CD14-positive monocyte (primary cell): ENCODE measurements at regions not wholly inside any gene's neighbourhood (a gene's known extent, or its start where the extent isn't known, plus 50 kb on each side); places are given as distances from the start of the nearest gene placed in this dataset.

Source experiments
- DNase-seq, 3 donors: peaks; one replicate each; pipeline ENCODE4 v3.0.0-alpha.2; 2011 to 2022
- H2AFZ ChIP-seq: 2 replicates; pipeline ENCODE4 v1.6.0; 2012; ENCODE audit warnings: mild to moderate bottlenecking, low read depth, low read length, inconsistent platforms; ENCODE audit not compliant: insufficient read depth, poor library complexity, severe bottlenecking
- H3K27ac ChIP-seq, 2 donors: 1 replicate in 1 of 2; 2 replicates in 1 of 2; pipeline ENCODE4 v1.5.1; 2012 to 2013; ENCODE audit warnings: low read length in 2 of 2, control low read depth in 1 of 2, inconsistent platforms in 1 of 2, low read depth in 1 of 2, mild to moderate bottlenecking in 1 of 2
- H3K27me3 ChIP-seq, 2 donors: one replicate each; pipeline versions ENCODE4 v1.6.0 to v1.6.1; 2011 to 2013; ENCODE audit warnings: low read length in 2 of 2; ENCODE audit not compliant: control insufficient read depth in 2 of 2, insufficient read depth in 2 of 2
- H3K36me3 ChIP-seq, 2 donors: replicated peaks in 1 of 2; 1 replicate in 1 of 2; 2 replicates in 1 of 2; pipeline versions ENCODE4 v1.5.1 to v1.6.1; 2012 to 2013; ENCODE audit warnings: low read length in 2 of 2, control low read depth in 1 of 2, inconsistent platforms in 1 of 2, mild to moderate bottlenecking in 1 of 2; ENCODE audit not compliant: insufficient read depth in 2 of 2, control insufficient read depth in 1 of 2
- H3K4me1 ChIP-seq, 2 donors: 1 replicate in 1 of 2; 2 replicates in 1 of 2; pipeline versions ENCODE4 v1.5.1 to v1.6.1; 2012 to 2013; ENCODE audit warnings: low read length in 2 of 2, control low read depth in 1 of 2, inconsistent platforms in 1 of 2, mild to moderate bottlenecking in 1 of 2, moderate library complexity in 1 of 2; ENCODE audit not compliant: insufficient read depth in 2 of 2, control insufficient read depth in 1 of 2
- H3K4me2 ChIP-seq: replicated peaks from 2 replicates; pipeline ENCODE3; 2012; ENCODE audit warnings: low read length, moderate library complexity, mild to moderate bottlenecking; ENCODE audit not compliant: poor library complexity, severe bottlenecking; ENCODE audit errors: extremely low read depth
- H3K4me3 ChIP-seq, 3 experiments: fragments of 200-600 bp in 1 of 3; sonication (generic) in 1 of 3; replicated peaks in 1 of 3; 1 replicate in 2 of 3; 2 replicates in 1 of 3; pipeline ENCODE4 v1.5.1; 2011 to 2013; ENCODE audit warnings: low read length in 3 of 3, mild to moderate bottlenecking in 3 of 3, control low read depth in 2 of 3, low read depth in 2 of 3, inconsistent platforms in 1 of 3, moderate library complexity in 1 of 3
- H3K79me2 ChIP-seq: 2 replicates; pipeline ENCODE4 v1.6.0; 2012; ENCODE audit warnings: mild to moderate bottlenecking, control low read depth, inconsistent platforms, low read length, moderate library complexity; ENCODE audit not compliant: insufficient read depth
- H3K9ac ChIP-seq: 2 replicates; pipeline ENCODE4 v1.6.0; 2017; ENCODE audit warnings: low read length, mild to moderate bottlenecking; ENCODE audit not compliant: insufficient read depth, poor library complexity, severe bottlenecking
- H3K9me3 ChIP-seq, 2 donors: replicated peaks in 1 of 2; 1 replicate in 1 of 2; 2 replicates in 1 of 2; pipeline versions ENCODE4 v1.5.1 to v1.6.1; 2012 to 2013; ENCODE audit warnings: low read length in 2 of 2, control low read depth in 1 of 2; ENCODE audit not compliant: control insufficient read depth in 1 of 2, insufficient read depth in 1 of 2
- H4K20me1 ChIP-seq: 2 replicates; pipeline ENCODE4 v1.6.0; 2012; ENCODE audit warnings: mild to moderate bottlenecking, low read length, control low read depth, moderate library complexity; ENCODE audit not compliant: insufficient read depth
- H3K27ac Mint-ChIP-seq, 7 donors: one replicate each; pipeline ENCODE4 v1.8.0; 2020; ENCODE audit warnings: mild to moderate bottlenecking in 7 of 7, mixed read lengths in 7 of 7, moderate library complexity in 6 of 7, inconsistent platforms in 2 of 7
- H3K27me3 Mint-ChIP-seq, 3 donors: one replicate each; pipeline ENCODE4 v1.8.0; 2021 to 2022; ENCODE audit warnings: low read depth in 3 of 3, mild to moderate bottlenecking in 3 of 3, mixed read lengths in 3 of 3, moderate library complexity in 3 of 3, inconsistent platforms in 1 of 3
- H3K36me3 Mint-ChIP-seq, 2 donors: one replicate each; pipeline ENCODE4 v1.8.0; 2020; ENCODE audit warnings: mixed read lengths in 2 of 2, inconsistent platforms in 1 of 2, mild to moderate bottlenecking in 1 of 2
- H3K4me1 Mint-ChIP-seq: one replicate; pipeline ENCODE4 v1.8.0; 2020; ENCODE audit warnings: mild to moderate bottlenecking, mixed read lengths
- H3K4me3 Mint-ChIP-seq, 2 donors: one replicate each; pipeline ENCODE4 v1.8.0; 2020; ENCODE audit warnings: mild to moderate bottlenecking in 2 of 2, mixed read lengths in 2 of 2, moderate library complexity in 1 of 2
- H3K9me3 Mint-ChIP-seq, 7 donors: one replicate each; pipeline ENCODE4 v1.8.0; 2020 to 2022; ENCODE audit warnings: mixed read lengths in 7 of 7, mild to moderate bottlenecking in 6 of 7, moderate library complexity in 6 of 7, inconsistent platforms in 2 of 7
- WGBS: methylation state at CpG from one replicate; pipeline ENCODE4 v1.1.5; 2013; ENCODE audit warnings: missing lambda C conversion rate; ENCODE audit not compliant: insufficient coverage; 5-methylcytosine and 5-hydroxymethylcytosine counted together
- intact Hi-C, 2 donors: fragments of 100-400 bp; cut with micrococcal nuclease; formaldehyde crosslinking; loops; one replicate each; pipeline versions ENCODE4 v1.15.0 to v1.15.1; 2023
- TF ChIP-seq, protein P1 (sequence below): fragments of 200-600 bp; IDR thresholded peaks from one replicate; pipeline ENCODE4 v1.8.0; 2022; ENCODE audit warnings: antibody characterized with exemption, mild to moderate bottlenecking

DNA sequence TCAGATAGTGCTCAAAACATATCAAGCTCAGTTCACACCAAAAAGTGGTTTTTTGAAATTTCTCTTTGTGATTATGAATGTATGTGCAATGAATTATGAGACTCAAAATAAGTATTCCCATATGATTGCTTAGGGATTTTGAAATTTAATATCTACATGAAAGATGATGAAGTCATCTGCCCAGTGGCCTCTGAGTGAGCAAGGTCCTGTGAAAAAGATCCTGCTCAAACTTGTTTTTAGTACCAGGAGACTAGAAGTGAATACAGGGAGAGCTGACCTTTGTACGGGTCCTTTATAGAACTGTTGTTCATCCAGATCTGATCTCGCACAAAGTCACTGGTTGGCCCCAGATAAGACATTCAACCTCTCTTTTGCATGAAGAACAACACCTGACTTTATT, 151.9 kb upstream of the MAF start:
- Histone ChIP-seq H3K27me3 (no peaks in the 10 kb centered on the region), H3K4me2 (no peak overlapping the region), H3K4me1 (no peaks in the 10 kb centered on the region), H2AFZ (no peak overlapping the region), H3K36me3 (no peaks in the 10 kb centered on the region), H3K27ac (no peak overlapping the region), H3K9me3 (peaks cover 0 to 4% of the 10 kb centered on the region in 2 donors), H4K20me1 (no peaks in the 10 kb centered on the region), H3K4me3 (no peak overlapping the region), H3K9ac (no peak overlapping the region), H3K79me2 (no peaks in the 10 kb centered on the region)
- TF ChIP-seq, protein P1, sequence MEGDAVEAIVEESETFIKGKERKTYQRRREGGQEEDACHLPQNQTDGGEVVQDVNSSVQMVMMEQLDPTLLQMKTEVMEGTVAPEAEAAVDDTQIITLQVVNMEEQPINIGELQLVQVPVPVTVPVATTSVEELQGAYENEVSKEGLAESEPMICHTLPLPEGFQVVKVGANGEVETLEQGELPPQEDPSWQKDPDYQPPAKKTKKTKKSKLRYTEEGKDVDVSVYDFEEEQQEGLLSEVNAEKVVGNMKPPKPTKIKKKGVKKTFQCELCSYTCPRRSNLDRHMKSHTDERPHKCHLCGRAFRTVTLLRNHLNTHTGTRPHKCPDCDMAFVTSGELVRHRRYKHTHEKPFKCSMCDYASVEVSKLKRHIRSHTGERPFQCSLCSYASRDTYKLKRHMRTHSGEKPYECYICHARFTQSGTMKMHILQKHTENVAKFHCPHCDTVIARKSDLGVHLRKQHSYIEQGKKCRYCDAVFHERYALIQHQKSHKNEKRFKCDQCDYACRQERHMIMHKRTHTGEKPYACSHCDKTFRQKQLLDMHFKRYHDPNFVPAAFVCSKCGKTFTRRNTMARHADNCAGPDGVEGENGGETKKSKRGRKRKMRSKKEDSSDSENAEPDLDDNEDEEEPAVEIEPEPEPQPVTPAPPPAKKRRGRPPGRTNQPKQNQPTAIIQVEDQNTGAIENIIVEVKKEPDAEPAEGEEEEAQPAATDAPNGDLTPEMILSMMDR = no peak
- no peaks in the 10 kb centered on the region for H3K36me3 Mint-ChIP-seq
- H3K9me3 Mint-ChIP-seq = peaks cover 0 to 9% (median 4%) of the 10 kb centered on the region in 7 donors
- intact Hi-C loops = no loop called here
- no peak overlapping the region for H3K27ac Mint-ChIP-seq
- no peak for DNase-seq
- WGBS = no CpG with 5 or more reads among the region's 2 CpGs
- H3K4me1 Mint-ChIP-seq = no peaks in the 10 kb centered on the region
- no peak overlapping the region for H3K4me3 Mint-ChIP-seq
- H3K27me3 Mint-ChIP-seq = peaks cover 0 to 4% (median 0%) of the 10 kb centered on the region in 3 donors

DNA sequence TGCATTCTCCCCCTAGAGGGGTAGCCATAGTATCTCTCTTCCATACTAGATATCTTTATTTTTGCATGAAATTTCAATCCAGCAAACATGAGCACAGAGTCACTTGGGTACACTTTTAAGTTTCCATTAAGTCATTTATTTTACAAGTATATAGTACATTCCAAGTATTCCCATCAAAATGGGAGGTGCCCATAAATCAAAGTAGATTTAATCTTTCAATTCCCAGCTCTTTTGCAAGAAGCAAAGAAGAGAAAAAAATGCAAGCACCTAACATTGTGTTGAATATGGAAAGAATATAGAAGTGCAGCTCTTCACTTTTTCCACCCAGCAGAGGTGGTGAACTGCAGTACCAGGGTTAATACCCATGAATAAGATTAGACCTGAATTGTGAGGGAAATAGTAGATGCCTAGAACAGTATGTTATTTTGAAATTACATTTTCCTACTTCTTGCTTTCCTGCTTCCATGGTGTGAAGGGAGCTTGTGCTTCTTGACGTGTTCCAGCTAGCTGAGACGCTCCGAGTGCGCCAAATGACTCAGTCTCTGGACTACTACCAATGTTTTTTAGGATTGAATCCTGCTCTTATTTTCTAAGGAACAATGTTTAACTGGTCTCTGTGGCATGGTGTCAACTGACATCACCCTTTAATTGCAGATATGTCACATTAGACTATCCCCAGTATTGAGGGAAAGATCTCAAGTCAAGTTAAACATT, 151.1 kb upstream of the MAF start:
- no peaks in the 10 kb centered on the region for H3K36me3 Mint-ChIP-seq

More for the DNA sequence above, 151.1 kb upstream of the MAF start:
- no peaks in the 10 kb centered on the region for H4K20me1 ChIP-seq
- peaks cover 0 to 4% of the 10 kb centered on the region in 2 donors for H3K9me3 ChIP-seq
- TF ChIP-seq, protein P1 = no peak
- no peaks in the 10 kb centered on the region for H3K4me1 ChIP-seq
- H3K27ac ChIP-seq = no peak overlapping the region
- no peak for DNase-seq
- intact Hi-C loops = no loop called here
- H2AFZ ChIP-seq = no peak overlapping the region
- H3K79me2 ChIP-seq = no peaks in the 10 kb centered on the region
- Mint-ChIP-seq H3K4me3 (no peak overlapping the region), H3K27ac (no peak overlapping the region), H3K27me3 (peaks cover 0 to 3% (median 0%) of the 10 kb centered on the region in 3 donors), H3K9me3 (peaks cover 0 to 12% (median 4%) of the 10 kb centered on the region in 7 donors), H3K4me1 (no peaks in the 10 kb centered on the region)
- no peak overlapping the region for H3K4me3 ChIP-seq
- H3K36me3 ChIP-seq = no peaks in the 10 kb centered on the region
- H3K4me2 ChIP-seq = no peak overlapping the region
- WGBS = no CpG with 5 or more reads among the region's 4 CpGs
- H3K27me3 ChIP-seq = no peaks in the 10 kb centered on the region
- no peak overlapping the region for H3K9ac ChIP-seq
